ENCODE measurements at regions not wholly inside any gene's neighbourhood (a gene's known extent, or its start where the extent isn't known, plus 50 kb on each side); places are given as distances from the start of the nearest gene placed in this dataset.

DNA sequence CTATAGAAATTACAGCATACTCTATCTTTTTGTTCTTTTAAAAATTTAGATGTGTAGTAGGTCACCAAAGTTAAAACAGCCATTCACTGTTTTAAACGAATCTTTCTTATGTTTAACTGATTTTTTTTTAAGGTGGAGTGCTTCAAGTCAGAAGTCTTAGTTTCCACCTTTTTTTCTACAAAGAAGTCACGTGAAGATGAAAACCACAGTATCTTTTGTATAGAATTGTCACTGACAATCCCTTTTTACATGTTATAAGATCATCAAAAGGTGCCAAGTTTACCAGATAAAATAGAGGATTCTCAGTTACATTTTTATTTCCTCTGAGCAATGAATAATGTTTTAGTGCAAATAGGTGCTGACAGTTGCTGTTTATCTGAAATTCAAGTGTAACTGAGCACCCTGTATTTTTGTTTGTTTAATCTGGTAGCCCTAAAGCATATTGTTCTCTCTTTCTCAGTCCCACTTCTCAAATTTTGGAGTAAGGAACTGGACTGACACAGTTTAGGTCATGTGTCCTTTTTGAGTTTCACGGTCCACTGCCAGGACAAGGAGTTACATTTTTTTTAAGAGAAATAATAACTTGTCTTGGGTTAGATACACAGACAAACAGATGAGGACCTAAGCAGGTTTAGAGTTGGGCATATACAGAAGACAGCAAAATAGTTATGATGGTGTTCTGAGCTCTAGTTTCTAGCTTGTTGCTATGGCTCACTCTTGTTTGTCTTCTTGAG is 233.2 kb upstream of the MBL2 start:
- no peak for DNase-seq (ENCODE audit: low read depth)
- TF ChIP-seq, protein P1, sequence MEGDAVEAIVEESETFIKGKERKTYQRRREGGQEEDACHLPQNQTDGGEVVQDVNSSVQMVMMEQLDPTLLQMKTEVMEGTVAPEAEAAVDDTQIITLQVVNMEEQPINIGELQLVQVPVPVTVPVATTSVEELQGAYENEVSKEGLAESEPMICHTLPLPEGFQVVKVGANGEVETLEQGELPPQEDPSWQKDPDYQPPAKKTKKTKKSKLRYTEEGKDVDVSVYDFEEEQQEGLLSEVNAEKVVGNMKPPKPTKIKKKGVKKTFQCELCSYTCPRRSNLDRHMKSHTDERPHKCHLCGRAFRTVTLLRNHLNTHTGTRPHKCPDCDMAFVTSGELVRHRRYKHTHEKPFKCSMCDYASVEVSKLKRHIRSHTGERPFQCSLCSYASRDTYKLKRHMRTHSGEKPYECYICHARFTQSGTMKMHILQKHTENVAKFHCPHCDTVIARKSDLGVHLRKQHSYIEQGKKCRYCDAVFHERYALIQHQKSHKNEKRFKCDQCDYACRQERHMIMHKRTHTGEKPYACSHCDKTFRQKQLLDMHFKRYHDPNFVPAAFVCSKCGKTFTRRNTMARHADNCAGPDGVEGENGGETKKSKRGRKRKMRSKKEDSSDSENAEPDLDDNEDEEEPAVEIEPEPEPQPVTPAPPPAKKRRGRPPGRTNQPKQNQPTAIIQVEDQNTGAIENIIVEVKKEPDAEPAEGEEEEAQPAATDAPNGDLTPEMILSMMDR (IDR thresholded peaks at IDR 0.05; ENCODE audit: insufficient read depth, low read length), result no peak
- H3K4me3 ChIP-seq (ENCODE audit: low read depth, low read length), result no peak overlapping the region

GRCh38 chr10:53003094-53003493 is 230.5 kb upstream of the MBL2 start:
- TF ChIP-seq, protein P1 (IDR thresholded peaks at IDR 0.05; ENCODE audit: insufficient read depth, low read length), result no peak
- no peak for DNase-seq (ENCODE audit: low read depth)
- H3K4me3 ChIP-seq (ENCODE audit: low read depth, low read length), result no peak overlapping the region

DNA sequence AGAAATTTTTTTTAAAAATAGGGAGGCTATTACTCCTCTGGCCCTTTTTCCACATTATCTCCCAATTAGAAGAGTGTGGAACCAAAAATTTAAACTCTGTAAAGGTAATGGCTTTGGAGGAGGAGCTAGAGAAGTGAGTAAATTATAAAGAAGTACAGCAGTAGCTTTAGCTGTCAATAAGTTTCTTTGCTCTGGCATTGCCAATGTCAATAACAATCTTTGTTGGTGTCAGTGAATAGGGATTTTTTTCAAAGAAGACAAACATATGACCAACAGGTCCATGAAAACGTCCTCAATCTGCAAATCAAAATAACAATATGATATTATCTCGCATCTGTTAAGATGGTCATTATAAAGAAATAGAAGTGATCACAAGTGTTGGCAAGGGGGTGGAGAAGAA is 227.1 kb upstream of the MBL2 start:
- no peak overlapping the region for H3K4me3 ChIP-seq (ENCODE audit: low read depth, low read length)
- DNase-seq (ENCODE audit: low read depth), result no peak
- TF ChIP-seq, protein P1 (IDR thresholded peaks at IDR 0.05; ENCODE audit: insufficient read depth, low read length), result no peak

GRCh38 chr10:52999258-52999657 is 226.7 kb upstream of the MBL2 start:
- no peak overlapping the region for H3K4me3 ChIP-seq (ENCODE audit: low read depth, low read length)
- TF ChIP-seq, protein P1 (IDR thresholded peaks at IDR 0.05; ENCODE audit: insufficient read depth, low read length), result no peak
- no peak for DNase-seq (ENCODE audit: low read depth)

DNA sequence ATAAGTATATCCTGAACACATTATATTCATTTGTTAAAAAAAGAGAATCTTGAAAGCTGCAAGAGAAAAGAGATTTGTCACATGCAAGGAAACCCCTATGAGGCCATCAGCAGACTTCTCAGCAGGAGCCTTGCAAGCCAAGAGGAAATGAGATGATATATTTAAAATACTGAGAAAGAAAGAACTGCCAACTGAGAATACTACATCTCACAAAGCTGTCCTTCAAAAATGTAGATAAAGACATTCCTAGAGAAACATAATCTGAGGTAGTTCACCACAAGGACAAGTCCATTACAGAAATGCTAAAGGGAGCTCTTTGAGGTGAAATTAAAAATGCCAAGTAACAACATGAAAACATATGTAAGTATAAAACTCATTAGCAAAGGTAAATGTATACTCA is 224.4 kb upstream of the MBL2 start:
- H3K4me3 ChIP-seq (ENCODE audit: low read depth, low read length), result no peak overlapping the region
- no peak for DNase-seq (ENCODE audit: low read depth)
- TF ChIP-seq, protein P1 (IDR thresholded peaks at IDR 0.05; ENCODE audit: insufficient read depth, low read length), result no peak

DNA sequence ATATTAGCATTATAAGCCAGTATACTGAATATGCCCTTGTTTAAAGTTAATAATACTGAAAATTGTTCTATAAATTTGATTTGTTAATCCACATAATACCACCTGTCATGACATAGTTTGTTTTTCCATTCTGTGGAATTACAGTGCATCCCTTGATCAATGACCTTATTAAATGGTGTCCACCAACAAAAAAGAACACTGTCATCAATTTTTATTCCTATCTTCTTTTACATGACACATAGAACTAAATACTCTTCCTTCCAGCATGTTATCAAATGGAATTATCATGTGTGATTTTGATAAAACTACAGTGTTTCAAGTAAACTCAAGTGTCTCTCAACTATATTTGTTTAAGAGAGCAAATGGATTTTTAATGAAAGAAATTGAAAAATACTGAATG is 221.8 kb upstream of the MBL2 start:
- no peak for DNase-seq (ENCODE audit: low read depth)
- TF ChIP-seq, protein P1 (IDR thresholded peaks at IDR 0.05; ENCODE audit: insufficient read depth, low read length), result no peak
- no peak overlapping the region for H3K4me3 ChIP-seq (ENCODE audit: low read depth, low read length)

DNA sequence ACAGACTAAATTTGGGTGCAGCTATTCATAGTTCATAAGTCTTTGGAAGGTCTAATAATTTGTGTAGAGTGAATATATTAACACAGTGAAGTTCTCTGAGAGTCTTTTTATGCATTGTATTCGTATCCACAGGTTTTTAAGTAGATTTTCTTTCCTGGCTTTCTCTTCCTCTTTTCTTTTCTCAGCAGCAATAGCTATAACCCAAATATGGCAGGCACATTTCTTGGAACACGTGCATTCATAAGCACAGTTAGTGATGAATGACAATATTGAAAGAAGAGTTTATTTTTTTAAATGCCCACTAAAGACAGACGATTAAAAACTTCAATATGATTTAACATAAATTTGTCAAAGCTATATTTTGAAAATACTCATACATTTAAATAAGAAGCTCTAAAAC is 220.5 kb upstream of the MBL2 start:
- no peak for DNase-seq (ENCODE audit: low read depth)
- TF ChIP-seq, protein P1 (IDR thresholded peaks at IDR 0.05; ENCODE audit: insufficient read depth, low read length), result no peak
- H3K4me3 ChIP-seq (ENCODE audit: low read depth, low read length), result no peak overlapping the region

Measured in fibroblast of the aortic adventitia (primary cell).